ENCODE measurements at regions not wholly inside any gene's neighbourhood (a gene's known extent, or its start where the extent isn't known, plus 50 kb on each side); places are given as distances from the start of the nearest gene placed in this dataset.

- DNase-seq (no peak), ATAC-seq (no peak)
- Histone ChIP-seq H3K27ac (no peak overlapping the region), H3K4me1 (no peaks in the 10 kb centered on the region), H3K9me3 (no peaks in the 10 kb centered on the region), H3K36me3 (no peaks in the 10 kb centered on the region), H3K27me3 (no peaks in the 10 kb centered on the region), H3K4me3 (no peak overlapping the region)
- TF ChIP-seq POLR2A (IDR thresholded peaks at IDR 0.05) (no peak), CTCF (IDR thresholded peaks at IDR 0.05 in 4 of 5, conservative IDR thresholded peaks at IDR 0.05 in 1 of 5) (no peak)
- in situ Hi-C loops (cut with MboI; ENCODE audit: low sequenced_read_pairs in 4 of 4) (no loop called here), intact Hi-C loops (cut with DNase I; ENCODE audit: low total_unique reads) (no loop called here)
Measured at GRCh38 chr10:35700487-35700882, 58.4 kb upstream of the FZD8 start.

- in situ Hi-C loops (cut with MboI; ENCODE audit: low sequenced_read_pairs in 4 of 4) (no loop called here), intact Hi-C loops (cut with DNase I; ENCODE audit: low total_unique reads) (no loop called here)
- DNase-seq (no peak), ATAC-seq (no peak)
- Histone ChIP-seq H3K9me3 (no peaks in the 10 kb centered on the region), H3K36me3 (no peaks in the 10 kb centered on the region), H3K4me1 (no peaks in the 10 kb centered on the region), H3K27me3 (no peaks in the 10 kb centered on the region), H3K4me3 (no peak overlapping the region), H3K27ac (no peak overlapping the region)
- TF ChIP-seq POLR2A (IDR thresholded peaks at IDR 0.05) = no peak
- TF ChIP-seq CTCF (IDR thresholded peaks at IDR 0.05 in 4 of 5, conservative IDR thresholded peaks at IDR 0.05 in 1 of 5) = no peak
Measured at GRCh38 chr10:35699848-35700486, 57.9 kb upstream of the FZD8 start.

GRCh38 chr10:35696392-35697287 lies 54.5 kb upstream of the FZD8 start:
- in situ Hi-C loops (cut with MboI; ENCODE audit: low sequenced_read_pairs in 4 of 4) (no loop called here), intact Hi-C loops (cut with DNase I; ENCODE audit: low total_unique reads) (no loop called here)
- no peaks in the 10 kb centered on the region for H3K27me3 ChIP-seq
- TF ChIP-seq POLR2A (IDR thresholded peaks at IDR 0.05) (no peak), CTCF (IDR thresholded peaks at IDR 0.05 in 4 of 5, conservative IDR thresholded peaks at IDR 0.05 in 1 of 5) (no peak)
- no peak for ATAC-seq
- no peak for DNase-seq
- H3K36me3 ChIP-seq = no peaks in the 10 kb centered on the region
- no peaks in the 10 kb centered on the region for H3K4me1 ChIP-seq
- no peak overlapping the region for H3K27ac ChIP-seq
- no peak overlapping the region for H3K4me3 ChIP-seq
- H3K9me3 ChIP-seq = no peaks in the 10 kb centered on the region

GRCh38 chr10:35693800-35694199 lies 51.7 kb upstream of the FZD8 start:
- H3K4me1 ChIP-seq = no peaks in the 10 kb centered on the region
- H3K36me3 ChIP-seq = no peaks in the 10 kb centered on the region
- intact Hi-C loops (cut with DNase I; ENCODE audit: low total_unique reads) = no loop called here
- ATAC-seq = no peak
- TF ChIP-seq POLR2A (IDR thresholded peaks at IDR 0.05) (no peak), CTCF (IDR thresholded peaks at IDR 0.05 in 4 of 5, conservative IDR thresholded peaks at IDR 0.05 in 1 of 5) (no peak)
- H3K9me3 ChIP-seq = no peaks in the 10 kb centered on the region
- in situ Hi-C loops (cut with MboI; ENCODE audit: low sequenced_read_pairs in 4 of 4) = no loop called here
- no peak overlapping the region for H3K4me3 ChIP-seq
- H3K27me3 ChIP-seq = no peaks in the 10 kb centered on the region
- DNase-seq = no peak
- H3K27ac ChIP-seq = no peak overlapping the region

Measured in gastrocnemius medialis (tissue), 4 donors.